ENCODE measurements at regions not wholly inside any gene's neighbourhood (a gene's known extent, or its start where the extent isn't known, plus 50 kb on each side); places are given as distances from the start of the nearest gene placed in this dataset.

GRCh38 chr2:207446653-207447052 is 83.1 kb upstream of the CREB1 start:
- no peak for TF ChIP-seq CTCF (IDR thresholded peaks at IDR 0.05; ENCODE audit: poor library complexity, severe bottlenecking)
- no peak for TF ChIP-seq EP300 (conservative IDR thresholded peaks at IDR 0.05; ENCODE audit: poor library complexity, severe bottlenecking)
- TF ChIP-seq REST (IDR thresholded peaks at IDR 0.05; ENCODE audit: borderline replicate concordance), result no peak
- no peak for TF ChIP-seq EZH2 (IDR thresholded peaks at IDR 0.05; ENCODE audit: borderline replicate concordance, insufficient read depth, low read length, poor library complexity, severe bottlenecking)
- no peak for TF ChIP-seq RAD21 (conservative IDR thresholded peaks at IDR 0.05)
- no peak for TF ChIP-seq SMC3 (conservative IDR thresholded peaks at IDR 0.05; ENCODE audit: poor library complexity)
- TF ChIP-seq POLR2AphosphoS5 (IDR thresholded peaks at IDR 0.05), result no peak
- TF ChIP-seq TAF1 (IDR thresholded peaks at IDR 0.05; ENCODE audit: low read depth), result no peak
